NCI-H1694 treated with DMSO at 0.1 percent for 48 hours (cell line): ENCODE measurements at regions not wholly inside any gene's neighbourhood (a gene's known extent, or its start where the extent isn't known, plus 50 kb on each side); places are given as distances from the start of the nearest gene placed in this dataset.
"Not testable (repeated sequence)": the region's sequence is repeated elsewhere in the genome, so short reads cannot be mapped to it uniquely, and the experiment has no call there.

Experiments used
- DNase-seq: peaks from one replicate; lab custom pipeline; 2025; lab: John Stamatoyannopoulos, UW

DNA sequence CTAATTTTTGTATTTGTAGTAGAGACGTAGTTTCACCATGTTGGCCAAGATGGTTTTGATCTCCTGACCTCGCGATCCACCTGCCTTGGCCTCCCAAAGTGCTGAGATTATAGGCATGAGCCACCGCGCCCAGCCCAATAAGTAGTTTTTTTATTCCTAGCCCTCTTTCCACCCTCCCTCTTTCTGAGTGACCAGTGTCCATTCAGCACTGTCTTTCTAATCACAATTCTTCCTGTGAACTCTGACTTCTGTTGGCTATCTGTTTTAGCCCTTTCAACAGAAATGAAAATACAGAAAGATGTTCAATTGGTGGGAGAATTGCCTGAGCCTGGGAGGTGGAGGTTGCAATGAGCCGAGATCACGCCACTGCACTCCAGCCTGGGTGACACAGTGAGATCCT, 122.3 kb upstream of the LIFR start:
- not testable (repeated sequence) for DNase-seq

DNA sequence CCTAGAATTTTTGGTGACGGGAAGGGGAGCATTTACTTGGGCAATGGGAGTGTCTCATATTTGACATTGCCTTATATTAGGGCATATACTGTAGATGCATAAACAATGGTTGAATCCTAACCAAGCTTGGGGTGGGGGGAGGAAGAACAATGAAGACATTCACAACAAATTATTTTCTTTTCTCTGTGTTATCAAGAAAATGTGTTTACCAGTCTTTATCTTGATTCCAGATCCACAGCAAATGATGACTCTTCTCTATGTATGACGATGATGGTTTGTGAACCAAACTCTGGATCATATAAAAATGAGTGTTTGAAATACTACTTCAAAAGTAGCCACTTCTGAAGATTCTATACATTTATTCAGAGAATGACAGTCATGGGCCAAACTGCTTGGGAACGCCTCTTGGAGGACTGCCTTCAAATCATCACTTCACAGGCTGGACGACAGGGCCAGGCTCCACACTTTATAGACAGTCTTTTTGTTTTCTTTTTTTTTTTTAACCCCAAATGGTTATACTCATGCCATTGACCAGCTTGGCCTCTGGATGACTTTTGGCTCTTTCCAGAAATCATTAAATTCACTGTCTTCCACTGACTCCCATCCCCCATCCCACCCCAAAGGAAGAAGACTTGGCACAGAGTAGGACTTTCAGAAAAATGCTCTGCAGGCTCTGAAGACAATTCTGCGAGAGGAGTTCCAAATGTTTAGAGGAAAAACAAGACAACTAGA, 123.8 kb upstream of the LIFR start:
- no peak for DNase-seq

DNA sequence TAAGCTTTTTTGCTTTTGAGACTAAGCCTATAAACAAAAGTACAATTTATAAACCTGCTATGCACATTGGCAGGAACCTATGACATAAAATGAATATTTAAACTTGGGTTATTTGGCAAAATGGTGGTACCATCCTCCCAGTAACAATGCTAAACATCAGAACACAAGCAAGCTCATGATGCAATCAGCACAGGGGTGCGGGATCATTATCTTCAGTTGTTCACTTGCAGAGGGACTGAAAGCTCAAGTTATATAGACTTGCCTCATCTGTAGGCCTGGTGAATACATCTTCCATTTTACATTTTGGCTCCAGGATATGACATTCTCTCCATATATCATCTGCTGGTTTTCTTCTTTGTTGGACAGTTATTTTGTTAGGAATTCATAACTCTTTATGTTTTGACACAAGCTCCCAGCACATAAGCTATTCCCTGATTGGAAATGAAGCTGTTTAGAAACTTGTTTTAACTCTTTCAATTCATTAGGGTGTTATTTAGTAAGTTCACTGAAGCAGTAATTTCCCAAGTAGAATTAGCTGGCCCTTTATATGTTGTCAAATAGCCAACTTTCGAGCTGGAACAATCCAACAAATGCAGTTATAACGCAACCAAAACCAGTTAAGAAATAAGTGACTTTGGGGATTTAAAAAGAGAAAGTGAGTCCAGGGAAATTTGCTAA, 124.7 kb upstream of the LIFR start:
- DNase-seq, result no peak

DNA sequence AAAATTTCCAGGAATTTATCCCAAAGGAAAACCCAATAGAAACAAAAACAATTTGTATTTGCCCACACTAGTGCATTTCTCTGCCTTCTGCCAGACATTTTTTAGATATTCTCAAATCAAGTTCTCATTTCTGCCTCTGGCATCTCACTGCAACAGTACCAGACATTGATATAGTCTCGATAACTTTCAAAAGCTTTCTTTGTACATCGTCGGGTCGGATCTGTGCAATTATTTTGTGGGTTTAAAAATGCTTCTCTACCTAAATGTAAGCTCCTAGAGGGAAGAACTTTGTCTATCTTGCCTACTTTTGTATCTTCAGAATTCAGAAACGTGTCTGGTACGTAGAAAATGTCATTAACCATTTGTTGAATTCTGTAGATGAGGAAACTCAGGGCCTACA, 125.5 kb upstream of the LIFR start:
- DNase-seq, result no peak

DNA sequence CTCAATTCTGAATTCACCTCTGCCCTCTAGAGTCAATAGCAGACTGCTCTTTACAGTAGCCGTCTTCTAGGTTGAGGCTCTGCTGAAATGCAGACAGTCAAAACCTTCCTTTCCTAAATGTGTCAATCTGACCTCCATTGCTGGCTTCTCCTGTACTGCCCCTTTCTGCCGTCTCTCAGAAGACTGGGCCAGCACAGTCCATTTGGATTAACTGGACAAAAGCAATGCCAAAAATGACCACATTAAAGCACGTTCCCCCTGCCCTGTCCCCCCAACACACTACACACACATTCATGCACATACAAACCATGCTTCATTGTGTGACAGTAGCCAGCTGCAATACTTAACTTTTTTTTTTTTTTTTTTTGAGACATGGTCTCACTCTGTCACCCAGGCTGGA, 130.2 kb upstream of the LIFR start:
- DNase-seq, result no peak

DNA sequence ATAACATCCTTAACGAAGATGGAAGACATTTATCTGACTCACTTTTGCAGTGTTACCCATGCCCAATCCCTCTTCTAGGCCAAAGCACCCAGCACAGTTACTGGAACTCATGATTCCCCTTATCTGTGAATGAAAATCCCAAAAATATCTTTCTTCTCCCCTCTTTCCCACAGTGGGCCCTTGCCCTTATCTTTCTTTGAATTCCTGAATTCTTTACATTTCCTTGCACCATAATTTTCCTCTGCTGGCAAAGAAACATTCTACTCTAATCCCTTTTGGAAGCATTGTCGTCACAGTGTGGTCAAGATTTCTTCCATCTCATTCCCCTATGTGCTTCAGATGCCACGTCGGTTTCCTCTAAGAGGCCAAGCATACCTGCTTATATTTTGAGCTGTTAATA, 135.9 kb upstream of the LIFR start:
- DNase-seq, result no peak

DNA sequence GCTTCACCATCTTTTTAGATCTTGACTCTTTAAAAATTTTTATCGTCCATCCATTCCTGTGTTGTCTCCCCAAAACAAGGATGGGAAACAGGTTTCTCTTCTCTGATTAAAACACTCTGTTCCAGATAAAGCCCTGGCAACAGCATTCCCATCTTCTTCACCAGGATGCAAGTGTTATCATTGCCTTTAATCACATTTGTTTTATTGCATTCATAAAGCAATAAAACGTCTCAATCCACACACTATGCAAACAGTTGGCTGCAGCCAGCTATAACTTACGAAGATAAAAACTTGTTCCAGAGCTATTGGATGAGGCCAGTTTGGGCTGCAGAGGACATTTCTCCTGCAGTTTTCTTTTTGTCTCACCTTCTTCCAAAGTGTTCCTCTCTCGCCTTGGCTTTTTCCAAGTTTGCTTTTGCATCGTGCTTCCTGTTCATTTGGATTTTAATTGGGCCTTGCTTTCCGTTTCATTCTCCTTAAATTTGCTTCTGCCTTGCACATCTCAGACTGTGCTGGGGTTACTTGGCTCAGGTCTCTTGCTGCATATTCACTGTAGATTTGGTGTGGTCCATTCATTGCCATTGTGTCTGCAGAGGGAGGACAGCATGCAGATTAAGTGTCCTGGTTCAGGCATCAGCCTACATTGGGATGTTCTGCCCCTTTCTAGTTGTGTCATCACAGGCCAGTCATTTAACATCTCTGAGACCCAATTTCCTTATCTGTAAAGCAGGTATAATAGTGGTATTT, 136.5 kb upstream of the LIFR start:
- DNase-seq, result no peak

DNA sequence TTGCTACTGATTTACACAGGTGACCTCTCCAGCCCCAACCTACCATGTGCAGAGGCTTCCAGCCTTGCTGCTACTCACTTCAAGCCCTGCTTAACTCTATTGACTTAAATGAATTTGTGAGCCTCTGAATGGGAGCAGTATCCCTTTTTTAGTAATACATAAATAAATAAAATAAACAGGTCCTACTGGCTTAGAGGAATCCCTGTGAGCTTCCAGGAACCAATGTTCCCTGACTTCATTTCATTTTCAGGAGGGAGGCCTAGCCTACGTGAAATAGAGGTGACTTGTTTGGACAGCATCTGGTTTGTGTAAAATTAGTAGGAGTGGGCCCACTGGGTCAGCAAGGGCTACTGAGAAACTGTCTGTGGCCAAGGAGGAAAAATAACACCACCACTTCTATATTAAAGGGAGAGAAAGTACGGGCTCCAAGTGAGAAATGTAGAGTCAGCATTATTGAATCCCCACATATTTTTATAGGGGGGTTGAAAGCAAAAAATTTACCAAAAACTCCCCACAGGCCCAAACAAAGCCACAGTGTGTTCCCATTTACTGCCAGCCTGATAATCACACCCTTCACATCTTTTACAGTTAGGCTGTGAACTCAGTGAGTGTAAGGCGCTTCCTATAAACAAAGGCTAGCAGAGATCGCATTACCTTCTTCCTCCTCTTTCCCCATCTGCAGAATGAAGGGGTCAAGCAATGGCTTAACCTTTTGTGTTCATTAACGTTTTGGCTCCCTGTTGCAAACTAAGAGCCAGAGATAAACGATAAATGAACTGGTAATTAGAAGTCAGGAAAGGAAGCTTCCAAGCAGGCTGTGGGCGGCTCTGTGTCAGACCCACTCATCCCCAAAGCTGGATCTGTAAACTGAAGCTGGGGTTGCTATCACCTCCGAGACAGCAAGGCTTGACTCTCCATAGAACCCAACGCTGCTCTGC, 138.8 kb upstream of the LIFR start:
- no peak for DNase-seq

DNA sequence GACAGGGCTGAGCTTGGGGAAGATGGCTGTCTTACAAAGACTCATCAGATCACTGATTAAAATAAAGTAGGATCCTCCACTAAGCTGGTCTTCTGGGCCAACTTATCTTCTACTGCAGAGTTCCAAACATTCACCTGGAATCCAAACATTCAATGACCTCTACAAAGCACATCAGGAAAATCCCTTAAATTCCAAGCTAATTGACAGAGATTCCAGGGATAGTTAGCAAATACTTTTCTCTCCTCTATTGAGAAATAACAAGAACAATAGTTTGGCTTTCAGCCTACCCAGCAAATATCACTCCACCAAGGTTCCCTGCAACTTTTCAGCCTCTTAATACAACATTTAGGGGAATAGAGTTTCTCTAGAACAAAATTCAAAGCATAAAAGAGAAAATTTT, 140.6 kb upstream of the LIFR start:
- DNase-seq, result no peak

DNA sequence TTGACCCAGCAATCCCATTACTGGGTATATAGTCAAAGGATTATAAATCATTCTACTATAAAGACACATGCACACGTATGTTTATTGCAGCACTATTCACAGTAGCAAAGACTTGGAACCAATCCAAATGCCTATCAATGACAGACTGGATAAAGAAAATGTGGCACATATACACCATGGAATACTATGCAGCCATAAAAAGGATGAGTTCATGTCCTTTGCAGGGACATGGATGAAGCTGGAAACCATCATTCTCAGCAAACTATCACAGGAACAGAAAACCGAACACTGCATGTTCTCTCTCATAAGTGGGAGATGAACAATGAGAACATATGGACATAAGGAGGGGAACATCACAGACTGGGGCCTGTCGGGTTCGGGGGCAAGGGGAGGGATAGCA, 140.3 kb upstream of the OSMR start:
- DNase-seq, result not testable (repeated sequence)

DNA sequence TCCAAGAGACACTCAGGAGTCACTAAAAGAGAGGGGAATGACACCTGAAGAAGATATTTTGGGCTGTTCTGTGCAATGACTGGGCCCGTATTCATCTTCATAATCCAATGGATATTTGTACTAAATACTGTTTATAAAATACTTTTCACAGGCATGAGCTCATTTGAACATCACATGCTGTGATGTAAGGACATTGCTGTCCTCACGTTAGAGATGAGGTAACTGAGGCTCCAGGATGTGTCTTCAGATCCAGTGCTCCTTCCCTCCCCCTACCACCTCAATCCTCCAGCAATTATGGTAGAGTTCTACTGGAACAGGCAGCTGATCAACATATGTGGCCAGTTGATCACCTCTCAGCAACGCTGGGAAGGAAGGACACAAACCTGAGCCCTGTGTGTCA, 139.4 kb upstream of the OSMR start:
- DNase-seq, result no peak

DNA sequence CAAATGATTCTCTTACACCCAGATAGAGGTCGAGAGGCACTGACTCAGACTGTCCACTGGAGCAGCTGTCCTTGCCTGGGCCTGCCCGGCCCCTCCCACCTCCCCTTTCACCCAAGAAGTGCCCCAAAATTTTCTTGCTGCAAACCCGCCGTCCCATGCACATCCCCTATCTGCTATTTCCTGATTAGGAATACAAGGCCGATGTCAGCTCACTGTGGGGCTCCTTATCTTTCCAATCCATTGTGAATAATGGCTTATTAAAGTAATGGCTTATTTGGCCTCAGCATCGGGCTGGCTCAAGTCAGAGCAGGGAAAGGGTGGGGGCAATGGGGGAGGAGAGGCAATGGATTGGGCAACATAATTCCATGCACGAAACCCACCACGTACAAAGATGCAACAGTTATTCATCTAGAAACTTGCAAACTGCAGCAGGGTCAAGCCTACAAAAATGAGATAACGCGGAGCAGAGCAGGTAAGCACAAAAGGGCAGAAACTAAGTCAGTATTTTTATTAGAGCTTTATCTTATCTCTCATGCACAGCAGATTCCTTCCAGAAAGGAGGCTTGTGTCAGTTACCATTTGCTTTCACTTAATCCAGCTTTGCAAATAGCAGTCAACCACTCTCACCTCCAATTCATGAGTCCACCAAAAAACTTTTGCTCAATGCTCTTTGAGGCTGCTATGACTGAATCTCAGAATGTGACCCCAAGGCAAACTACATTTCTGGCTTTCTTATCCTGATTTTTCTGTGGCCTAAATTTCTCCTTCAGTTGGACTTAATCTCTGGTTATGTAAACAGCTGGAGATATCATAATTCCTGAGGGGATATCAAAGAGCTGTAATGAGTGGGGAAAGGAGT, 138.2 kb upstream of the OSMR start:
- DNase-seq, result no peak

DNA sequence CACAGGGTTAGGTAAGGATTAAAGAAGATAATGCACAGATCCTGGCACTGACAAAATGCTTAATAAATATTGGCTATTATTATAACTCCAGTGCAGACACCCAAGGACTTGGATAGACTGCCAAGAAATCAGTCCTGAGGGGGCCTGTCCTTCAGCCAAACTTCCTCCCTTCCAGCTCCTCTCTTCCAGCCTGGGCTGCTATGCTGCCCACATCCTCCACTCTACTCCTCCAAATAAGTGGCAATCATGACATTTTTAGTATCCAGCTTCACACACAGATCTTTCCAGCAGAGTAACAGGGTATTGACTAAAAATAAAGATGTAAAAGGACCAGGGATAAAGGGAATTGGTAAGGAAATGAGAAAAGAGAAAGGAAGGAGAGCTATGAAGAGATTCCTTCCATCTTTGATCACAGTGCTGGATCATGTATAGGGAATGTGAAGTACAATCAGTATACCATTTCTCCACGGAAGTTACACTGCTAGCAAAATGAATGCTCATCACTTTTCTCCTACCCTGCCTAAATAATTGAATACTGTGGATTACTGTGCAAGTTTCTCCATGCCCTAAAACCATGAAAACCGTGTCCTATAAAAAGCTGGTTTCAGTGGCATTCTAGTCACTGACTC, 136.0 kb upstream of the OSMR start:
- no peak for DNase-seq

DNA sequence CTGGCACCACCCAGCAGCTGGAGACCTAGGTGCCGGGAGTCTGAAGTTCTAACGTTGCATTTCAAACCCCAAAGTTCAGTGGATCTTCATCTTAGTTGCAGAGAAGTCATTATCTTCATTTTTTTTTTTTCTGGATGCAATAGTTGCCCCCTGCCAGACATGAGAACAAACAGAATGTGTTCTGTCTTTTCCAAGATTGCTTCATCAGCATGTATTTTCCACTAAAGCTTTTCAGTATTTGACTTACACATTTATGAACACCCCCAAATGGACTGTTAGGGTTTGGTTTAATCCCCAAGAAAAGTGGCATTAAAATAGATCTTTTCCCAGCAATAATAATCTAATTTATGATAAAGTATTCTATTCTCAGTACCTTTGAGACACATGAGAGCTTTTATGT, 135.2 kb upstream of the OSMR start:
- DNase-seq, result no peak

DNA sequence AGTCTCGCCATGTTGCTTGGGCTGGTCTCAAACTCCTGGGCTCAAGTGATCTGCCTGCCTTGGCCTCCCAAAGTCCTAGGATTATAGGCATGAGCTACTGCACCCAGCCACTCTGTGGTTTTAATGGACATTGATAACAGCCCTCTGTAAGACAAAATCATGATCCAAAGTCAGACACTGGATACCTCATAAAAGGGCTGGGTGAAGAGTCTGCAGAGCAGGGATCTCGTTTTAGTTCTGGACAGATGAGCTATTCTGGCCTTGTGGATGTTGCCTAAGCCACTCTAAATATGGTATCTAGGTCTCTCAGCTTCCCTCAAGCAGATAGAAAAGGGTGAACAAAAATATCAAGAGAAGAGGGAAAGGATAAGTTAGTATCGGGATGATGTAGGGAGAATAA, 133.4 kb upstream of the OSMR start:
- no peak for DNase-seq

DNA sequence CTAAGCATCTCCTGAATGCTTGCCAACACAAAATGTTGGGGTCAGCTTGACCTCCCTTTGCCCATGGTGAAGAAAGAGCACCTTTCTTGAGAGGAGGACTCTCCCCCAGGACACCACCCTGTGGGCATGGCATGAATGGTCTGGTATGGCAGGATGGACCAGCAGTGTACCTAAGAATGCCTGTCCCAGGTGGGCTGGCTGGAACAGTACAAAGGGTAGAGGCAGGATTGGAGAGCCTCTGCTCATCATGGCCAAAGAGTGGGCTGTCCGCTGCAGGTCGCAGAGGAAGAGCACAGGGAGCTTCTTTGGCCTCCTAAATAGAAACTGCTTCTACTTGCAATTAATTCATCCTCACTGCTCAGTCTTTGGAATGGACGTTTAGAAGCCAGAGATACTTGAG, 131.6 kb upstream of the OSMR start:
- no peak for DNase-seq

DNA sequence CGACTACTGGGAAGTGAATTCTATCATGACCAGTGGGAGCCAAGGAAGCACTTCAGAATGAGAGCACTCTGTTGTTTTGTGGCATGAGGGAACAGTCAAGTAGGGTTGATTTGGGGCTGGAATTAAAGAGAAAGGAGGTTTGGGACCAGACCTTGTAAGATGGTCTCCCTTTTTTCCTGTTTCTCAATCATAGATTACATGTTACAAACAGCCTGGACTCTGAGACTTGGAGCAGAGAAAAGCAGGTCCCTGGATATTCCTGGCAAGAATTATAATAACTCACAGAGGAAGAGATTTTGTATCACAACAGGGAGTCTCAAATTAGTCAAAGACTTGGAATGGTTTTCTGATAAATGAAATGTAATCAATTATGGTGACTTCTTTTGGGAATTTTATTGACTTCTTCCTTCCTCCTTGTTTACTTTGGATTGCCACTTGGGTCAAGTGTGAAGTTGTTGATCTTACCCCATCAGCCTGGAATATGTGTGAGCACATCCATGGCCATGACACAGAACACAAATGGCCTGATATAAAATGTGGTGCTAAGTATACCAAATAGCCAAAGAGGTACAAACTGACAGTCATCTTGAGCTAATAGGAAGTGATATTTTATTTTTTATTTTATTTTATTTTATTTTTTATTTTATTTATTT, 131.0 kb upstream of the OSMR start:
- DNase-seq, result no peak

DNA sequence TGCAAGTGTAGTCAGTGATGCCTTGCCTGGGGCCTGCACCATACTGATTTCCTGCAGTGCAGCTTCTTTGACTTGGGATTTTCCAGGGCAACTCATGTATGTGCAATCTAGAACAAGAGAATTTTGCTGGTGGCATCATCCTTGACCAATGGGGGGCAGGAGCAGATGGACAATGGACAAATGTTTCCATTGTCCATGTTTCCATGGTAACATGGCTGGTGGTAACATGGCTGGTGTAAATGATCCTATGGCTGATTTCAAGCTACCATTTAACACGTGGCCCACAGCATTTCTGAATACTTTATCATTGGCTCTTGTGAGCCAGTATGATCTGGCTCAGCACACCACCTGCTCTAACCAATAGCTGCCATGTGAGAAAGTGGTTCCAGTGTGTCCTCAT, 130.1 kb upstream of the OSMR start:
- DNase-seq, result no peak

DNA sequence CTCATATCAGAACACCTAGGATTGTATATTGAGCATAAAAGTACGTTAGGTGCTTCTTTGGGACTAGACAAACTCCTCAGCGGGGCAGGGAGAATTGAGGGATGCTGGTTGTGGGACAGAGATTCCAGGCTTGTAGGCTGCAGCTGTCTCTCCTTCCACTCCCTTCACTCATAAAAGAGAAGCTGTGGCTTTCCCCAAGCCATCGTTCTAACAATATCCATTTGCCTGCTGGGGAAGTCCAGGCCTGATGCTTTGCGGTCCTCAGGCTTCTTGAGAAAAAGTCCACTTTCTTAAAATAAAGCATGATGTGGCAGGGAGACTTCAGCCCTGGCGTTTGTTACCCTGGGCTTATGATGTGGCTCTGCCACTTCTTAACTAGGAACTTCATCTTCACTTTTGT, 129.3 kb upstream of the OSMR start:
- no peak for DNase-seq

DNA sequence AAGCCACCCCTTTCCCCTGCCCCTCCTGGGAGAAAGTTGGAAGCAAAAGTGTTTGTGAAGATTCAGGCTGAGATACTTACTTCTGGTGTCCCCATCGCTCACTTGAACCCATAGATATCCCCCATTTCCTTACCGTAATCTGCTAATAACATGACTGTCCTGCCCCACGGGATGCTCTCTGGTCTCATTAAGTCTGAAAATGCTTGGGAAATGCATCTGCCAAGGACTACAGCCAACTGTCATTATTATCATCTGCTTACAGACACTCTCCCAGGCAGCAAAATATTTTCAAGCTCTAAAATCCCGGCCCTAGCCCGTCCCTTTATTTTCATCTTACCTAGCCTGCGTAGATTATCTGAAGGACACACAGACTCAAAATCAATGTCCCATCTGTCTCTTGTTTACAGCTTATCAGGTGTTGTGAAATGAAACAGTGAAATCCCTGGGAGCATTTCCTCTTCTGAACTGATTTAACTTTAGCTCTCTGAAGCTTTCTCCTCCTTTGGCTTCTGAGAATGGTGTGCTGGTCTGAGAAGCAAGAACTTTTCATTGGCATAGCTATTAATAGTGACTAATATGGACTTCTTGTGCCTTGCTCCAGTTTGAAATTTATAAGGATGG, 126.9 kb upstream of the OSMR start:
- no peak for DNase-seq
